Choroid plexus epithelial cell (primary cell): ENCODE measurements at regions not wholly inside any gene's neighbourhood (a gene's known extent, or its start where the extent isn't known, plus 50 kb on each side); places are given as distances from the start of the nearest gene placed in this dataset.

Source experiments
- DNase-seq: peaks from one replicate; pipeline ENCODE4 v3.0.0-alpha.2; 2010; ENCODE audit warnings: low read depth
- H3K4me3 ChIP-seq: 2 replicates; pipeline ENCODE4 v1.5.1; 2011; ENCODE audit warnings: low read depth, mild to moderate bottlenecking, control low read depth, low read length, moderate library complexity
- TF ChIP-seq, protein P1 (sequence below): conservative IDR thresholded peaks from 2 replicates; pipeline ENCODE4 v1.5.1; 2011; ENCODE audit warnings: low read depth, mild to moderate bottlenecking, control low read depth, inconsistent platforms, low read length, moderate library complexity

DNA sequence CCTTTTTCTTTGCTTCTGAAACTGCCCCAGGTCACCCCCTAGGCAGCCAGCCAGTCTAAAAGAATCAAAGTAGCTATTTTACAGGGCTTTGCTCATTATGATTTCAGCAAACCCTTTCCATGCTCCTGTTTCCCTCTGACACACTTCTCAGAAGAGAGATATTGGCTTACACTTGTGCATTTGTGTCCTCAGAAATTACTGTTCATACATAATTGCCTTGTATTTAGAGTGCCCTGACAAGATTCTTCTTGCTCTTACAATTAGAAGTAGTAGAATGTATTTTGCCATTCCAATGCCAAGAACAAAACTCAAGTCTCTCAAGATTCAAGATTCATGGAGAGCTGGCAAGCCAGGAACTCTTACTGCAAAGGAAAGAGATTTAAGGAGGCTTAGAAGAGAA is 531.0 kb upstream of the ZFP42 start:
- TF ChIP-seq, protein P1, sequence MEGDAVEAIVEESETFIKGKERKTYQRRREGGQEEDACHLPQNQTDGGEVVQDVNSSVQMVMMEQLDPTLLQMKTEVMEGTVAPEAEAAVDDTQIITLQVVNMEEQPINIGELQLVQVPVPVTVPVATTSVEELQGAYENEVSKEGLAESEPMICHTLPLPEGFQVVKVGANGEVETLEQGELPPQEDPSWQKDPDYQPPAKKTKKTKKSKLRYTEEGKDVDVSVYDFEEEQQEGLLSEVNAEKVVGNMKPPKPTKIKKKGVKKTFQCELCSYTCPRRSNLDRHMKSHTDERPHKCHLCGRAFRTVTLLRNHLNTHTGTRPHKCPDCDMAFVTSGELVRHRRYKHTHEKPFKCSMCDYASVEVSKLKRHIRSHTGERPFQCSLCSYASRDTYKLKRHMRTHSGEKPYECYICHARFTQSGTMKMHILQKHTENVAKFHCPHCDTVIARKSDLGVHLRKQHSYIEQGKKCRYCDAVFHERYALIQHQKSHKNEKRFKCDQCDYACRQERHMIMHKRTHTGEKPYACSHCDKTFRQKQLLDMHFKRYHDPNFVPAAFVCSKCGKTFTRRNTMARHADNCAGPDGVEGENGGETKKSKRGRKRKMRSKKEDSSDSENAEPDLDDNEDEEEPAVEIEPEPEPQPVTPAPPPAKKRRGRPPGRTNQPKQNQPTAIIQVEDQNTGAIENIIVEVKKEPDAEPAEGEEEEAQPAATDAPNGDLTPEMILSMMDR, result no peak
- H3K4me3 ChIP-seq, result no peak overlapping the region
- DNase-seq, result no peak

DNA sequence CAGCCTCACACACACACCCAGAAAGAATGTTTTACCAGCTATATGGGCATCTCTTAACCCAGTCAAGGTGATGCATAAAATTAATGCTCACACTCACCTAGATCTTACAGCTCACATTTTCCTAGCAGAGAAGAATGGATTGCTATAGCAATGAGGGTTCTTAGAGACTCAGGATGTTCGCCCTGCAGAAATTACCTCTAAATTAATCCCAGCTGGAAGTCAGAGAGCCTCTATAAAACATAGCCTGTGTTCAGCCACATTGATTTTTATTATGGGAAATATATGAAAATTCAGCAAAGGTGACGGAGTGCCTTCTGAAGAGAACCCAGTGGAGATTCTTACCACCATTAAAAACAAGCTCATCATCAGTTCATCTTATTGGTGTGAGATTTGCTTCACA is 528.3 kb upstream of the ZFP42 start:
- no peak overlapping the region for H3K4me3 ChIP-seq
- TF ChIP-seq, protein P1, result no peak
- DNase-seq, result no peak

DNA sequence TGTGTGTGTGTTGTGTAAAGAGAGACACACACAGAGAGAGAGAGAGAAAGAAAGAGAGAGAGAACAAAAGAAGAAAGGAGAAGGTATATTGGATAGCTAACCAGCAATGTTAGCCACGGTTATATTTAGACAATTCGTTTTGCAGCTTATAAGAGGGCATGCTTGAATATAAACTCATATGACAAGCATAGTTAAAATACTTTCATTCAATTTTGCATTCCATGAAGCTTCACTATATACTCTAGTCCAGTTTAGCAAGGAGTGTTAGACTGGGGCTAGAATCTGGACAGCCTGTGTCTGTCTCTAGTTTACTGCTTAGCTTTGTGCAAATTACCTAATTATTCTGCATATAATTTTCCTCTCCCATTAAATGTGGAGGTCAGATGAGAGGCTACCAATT is 525.9 kb upstream of the ZFP42 start:
- no peak for DNase-seq
- H3K4me3 ChIP-seq, result no peak overlapping the region
- TF ChIP-seq, protein P1, result no peak

DNA sequence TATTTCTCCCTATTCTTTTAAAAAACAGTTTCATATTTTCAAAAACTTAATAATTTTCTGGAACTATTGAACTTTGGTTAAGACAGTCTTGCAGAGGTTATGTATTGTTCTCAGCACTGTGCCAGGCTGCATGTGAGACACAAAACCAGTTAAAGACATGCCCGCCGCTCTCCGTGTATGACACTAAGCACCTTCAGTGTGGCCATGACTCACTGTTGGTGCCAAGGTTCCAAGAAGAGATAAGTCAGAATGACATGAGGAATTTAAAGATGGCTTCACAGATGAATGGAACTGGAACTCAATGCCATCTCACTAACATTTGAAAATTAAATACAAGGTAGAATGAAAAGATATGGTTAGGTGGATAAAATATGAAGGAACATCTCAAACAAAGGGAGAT is 525.5 kb upstream of the ZFP42 start:
- TF ChIP-seq, protein P1, result no peak
- H3K4me3 ChIP-seq, result no peak overlapping the region
- DNase-seq, result no peak

DNA sequence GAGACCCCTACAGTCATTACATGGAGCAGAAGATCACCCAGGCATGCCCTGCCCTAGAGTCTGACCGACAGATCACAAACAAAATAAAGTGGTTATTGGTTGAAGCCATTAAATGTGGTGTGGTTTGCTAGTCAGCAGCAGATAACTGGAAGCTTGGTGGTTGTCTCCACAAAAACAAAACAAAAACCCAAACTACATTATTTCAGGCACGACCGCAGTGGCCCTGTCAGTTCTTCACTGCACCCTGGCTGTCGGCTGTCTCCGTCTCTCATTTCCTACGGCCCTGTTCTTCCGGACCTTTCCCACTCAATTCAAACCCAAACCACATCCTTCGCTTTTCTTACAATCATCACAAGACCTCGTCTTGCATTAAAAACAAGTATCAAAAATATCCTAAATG is 521.3 kb upstream of the ZFP42 start:
- TF ChIP-seq, protein P1, result no peak
- no peak overlapping the region for H3K4me3 ChIP-seq
- DNase-seq, result no peak

DNA sequence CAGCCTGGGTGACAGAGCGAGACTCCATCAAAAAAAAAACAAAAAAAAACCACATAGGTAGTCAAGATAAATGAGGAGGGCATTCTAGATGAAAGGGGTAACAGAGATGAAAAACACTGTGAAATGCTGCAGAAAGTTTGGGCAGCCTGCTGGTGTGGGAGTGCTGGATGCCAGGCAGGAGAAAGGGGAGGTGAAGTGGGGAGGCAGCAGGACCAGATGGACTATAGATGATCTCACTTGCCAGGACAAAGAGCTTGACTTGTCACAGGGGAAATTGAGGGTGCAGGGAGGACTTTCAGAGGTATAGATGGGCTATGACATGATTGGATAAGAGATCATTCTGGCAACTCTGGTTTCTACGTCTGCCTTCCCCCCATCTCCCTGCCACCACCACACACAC is 519.7 kb upstream of the ZFP42 start:
- TF ChIP-seq, protein P1, result no peak
- H3K4me3 ChIP-seq, result no peak overlapping the region
- no peak for DNase-seq

DNA sequence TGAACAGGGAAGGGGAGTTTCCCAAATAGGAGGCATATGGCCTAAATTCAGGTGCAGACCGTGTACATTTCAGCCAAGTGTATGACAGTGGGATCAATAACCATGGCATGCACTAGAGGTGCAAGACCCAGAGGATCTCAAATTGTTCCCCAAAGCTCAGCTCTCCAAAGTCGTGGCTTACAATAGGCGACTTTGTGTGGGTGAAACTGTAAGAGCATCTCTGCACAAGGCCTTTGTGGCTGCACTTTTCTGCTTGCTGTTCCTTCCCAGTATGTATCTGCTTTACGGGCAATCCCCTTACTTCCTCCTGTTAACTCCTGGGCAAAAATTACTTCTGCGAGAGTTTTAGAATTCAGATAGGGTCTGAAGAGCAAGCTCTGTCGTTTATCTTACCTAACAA is 518.3 kb upstream of the ZFP42 start:
- DNase-seq, result no peak

More for the DNA sequence above, 518.3 kb upstream of the ZFP42 start:
- H3K4me3 ChIP-seq, result no peak overlapping the region
- TF ChIP-seq, protein P1, result no peak
